SIG-M5 treated with dmso at 0.1 percent for 504 hours (cell line): ENCODE measurements at regions not wholly inside any gene's neighbourhood (a gene's known extent, or its start where the extent isn't known, plus 50 kb on each side); places are given as distances from the start of the nearest gene placed in this dataset.
A peak's percentile ranks its signal among the peaks of the same experiment; 100 is the strongest.

Source experiments
- DNase-seq: peaks from one replicate; lab custom pipeline; 2025; ENCODE audit not compliant: unreplicated experiment; lab: John Stamatoyannopoulos, UW

DNA sequence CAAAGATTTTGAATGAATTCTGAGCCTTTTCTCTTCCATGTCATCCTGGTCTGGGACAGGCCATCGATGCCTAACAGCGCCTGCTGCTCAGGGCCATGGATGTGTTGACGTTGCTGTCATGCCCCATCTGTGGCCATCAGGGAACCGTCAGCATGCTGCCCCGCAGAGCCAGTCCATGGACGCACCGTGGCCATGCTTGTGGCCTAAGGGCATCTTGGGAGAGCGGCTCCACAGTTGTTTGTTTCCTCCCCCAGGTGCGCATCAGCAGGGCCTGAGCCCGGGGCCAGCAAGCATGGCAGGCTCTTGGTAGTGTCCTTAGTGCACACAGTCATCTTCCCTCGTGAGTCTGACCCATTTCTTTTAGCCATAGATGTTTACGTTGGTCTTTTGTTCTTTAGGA lies 142.7 kb downstream of the VAPA start:
- no peak for DNase-seq

DNA sequence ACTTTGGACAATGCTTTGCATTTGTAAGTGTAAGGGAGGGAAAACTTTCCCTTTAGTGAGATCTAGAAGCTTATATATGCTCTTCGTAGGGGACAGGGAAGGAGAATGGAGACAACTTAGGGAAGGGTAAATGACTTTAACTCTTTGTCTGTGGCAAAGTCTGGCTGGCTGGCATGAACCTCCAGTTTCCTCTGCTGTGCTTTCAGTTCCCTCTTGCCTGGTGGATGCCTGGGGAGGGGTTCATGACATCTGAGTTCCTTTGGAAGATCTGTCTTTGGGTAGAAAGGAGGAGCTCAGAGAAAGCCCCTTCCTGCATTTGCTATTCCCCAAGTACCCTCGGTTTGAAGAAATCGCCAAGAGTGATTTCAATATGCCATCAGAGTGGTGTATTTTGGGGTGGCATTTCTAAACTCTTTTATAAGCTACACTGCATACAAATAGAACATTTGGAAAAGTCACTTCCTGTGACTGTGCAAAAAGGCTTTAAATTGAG lies 143.6 kb downstream of the VAPA start:
- DNase-seq: peak; percentile 85

DNA sequence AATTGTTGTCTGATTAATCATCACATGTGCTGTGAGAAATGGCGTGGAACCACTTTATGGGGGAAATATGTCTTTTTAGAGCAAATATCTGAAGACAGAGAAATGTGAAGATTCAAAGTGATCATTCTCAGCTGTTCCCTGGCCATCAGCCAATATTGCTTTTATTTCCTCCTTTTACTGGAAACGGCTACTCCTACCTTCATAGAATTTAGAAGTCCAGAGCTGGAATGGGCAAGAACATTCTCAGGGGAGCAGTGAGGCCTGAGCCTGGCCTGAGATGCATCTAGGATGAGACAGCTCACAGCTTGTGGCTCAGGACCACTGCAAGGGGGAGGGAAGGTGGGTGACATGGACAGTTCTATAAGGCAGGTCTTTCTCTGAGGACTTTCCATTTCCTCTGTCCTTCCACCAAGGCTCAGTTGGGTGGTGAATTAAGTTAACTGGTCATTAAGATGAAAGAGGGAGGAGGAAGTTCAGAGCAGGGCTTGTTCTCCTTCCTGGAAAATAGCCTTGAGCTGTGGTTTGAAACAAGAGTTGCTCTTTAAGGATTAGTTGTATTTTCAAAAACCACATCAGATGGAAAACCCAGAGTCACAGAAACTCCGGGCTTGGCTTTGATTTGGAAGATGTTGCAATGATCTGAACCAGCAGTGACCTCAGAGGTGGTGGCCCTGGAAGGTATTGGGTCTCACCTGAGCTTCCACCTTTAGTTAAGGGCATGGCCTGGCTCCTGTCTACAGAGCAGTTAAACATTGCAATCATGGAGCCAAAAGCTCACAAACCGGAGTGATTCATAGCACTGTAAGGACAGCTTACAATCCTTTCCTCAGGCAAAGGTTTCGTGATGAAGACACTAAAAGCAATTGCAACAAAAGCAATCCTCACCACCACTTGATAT lies 144.3 kb downstream of the VAPA start:
- peak; percentile 42 for DNase-seq

DNA sequence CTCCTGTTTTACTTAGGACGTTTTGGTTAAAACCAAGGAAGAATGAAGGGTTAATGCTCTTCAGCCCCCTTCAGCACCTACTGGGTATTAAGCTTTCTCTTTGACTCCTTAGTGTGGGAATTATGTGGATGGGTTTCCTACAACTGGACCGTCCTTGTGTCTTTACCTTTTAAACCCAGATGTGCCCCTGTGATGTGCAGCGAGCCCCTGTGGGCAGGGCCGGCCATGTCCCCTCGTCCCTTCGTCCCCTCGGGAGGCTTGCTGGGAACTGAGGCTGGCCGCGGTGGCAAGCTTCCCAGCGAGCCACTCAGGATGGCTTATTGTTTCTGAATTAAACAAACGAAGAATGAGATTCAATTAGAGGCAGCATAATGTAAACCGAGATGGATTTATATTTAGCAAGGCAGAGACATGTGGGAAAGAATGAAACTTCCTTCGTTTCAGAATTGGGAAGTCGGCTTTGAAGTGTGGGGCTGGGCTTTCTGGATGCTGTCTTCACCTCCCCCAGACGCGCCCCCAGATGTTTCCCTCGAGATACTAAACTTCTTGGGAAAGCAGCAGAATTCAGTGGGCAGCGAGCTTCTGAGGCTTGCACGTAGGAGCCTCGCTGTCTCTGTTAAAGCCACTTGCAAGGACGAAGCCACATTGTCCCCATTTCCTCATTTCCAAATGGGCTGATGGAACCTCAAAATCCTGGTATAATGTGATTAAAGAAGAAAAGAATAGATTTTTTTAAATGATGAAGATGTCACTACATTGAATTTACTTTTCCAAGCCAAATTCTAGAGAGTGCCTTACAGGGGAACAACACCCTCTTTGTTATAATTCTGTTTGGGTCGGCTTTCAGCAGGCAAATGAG lies 146.0 kb downstream of the VAPA start:
- DNase-seq: peak; percentile 41

DNA sequence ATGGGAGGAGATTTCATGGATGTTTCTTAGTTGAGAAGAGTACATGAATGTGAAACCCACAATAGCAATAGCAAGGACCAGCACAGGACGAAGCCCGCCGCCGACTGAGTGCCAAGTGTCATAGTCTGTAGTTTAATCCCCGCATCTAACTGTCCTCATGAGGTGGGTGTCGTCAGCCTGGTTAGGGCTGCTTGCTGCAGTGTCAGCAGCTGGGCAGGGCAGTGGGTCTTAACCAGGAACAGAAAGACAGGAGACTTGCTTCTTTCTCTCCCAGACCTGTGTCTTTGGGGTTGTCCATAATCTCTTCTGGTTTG lies 146.6 kb downstream of the VAPA start:
- DNase-seq: no peak

DNA sequence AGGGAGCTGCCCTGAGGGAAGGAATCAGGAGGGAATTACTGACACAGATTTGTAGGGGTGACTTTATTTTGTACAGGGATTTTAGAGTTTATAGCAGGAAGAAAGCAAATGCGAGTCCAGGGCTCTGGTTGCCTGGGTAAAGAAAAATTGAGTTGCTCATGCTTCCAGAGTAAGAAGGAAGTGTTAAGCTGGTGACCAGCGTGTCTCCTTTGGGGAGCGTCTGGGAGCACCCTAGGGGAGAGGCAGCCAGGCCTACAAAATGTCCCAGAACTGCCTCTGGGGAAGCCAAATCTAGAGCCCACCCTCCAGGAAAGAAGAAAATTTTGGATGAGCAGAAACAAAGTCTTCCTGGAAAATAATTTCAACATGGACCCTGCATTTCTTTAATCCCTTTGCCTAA lies 147.0 kb downstream of the VAPA start:
- DNase-seq: no peak

DNA sequence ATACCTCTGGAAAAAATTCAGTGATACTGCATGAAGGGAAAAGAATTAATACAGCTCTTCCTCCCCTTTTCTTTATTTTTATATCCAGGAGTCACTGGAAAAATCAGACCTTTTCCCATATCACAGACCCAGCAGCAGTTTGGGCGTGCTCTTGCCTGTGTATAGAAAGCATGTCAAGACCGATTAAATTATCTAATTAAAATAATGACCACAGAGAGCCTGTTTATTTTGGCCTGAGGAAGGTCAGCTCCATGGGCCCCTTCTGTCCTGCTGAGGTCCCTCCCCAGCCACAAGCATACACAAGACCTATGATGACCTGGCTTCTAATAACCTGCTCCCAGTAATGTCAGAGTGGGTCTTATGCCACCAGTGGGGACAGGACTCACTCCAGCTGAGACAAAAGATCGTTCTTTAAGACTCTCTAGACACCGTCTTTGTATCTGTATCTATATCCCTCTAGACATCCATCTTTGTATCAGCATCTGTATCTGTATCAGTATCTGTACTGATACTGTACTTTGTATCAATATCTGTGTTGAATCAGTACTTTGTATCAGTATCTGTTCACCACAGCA lies 147.8 kb downstream of the VAPA start:
- no peak for DNase-seq

DNA sequence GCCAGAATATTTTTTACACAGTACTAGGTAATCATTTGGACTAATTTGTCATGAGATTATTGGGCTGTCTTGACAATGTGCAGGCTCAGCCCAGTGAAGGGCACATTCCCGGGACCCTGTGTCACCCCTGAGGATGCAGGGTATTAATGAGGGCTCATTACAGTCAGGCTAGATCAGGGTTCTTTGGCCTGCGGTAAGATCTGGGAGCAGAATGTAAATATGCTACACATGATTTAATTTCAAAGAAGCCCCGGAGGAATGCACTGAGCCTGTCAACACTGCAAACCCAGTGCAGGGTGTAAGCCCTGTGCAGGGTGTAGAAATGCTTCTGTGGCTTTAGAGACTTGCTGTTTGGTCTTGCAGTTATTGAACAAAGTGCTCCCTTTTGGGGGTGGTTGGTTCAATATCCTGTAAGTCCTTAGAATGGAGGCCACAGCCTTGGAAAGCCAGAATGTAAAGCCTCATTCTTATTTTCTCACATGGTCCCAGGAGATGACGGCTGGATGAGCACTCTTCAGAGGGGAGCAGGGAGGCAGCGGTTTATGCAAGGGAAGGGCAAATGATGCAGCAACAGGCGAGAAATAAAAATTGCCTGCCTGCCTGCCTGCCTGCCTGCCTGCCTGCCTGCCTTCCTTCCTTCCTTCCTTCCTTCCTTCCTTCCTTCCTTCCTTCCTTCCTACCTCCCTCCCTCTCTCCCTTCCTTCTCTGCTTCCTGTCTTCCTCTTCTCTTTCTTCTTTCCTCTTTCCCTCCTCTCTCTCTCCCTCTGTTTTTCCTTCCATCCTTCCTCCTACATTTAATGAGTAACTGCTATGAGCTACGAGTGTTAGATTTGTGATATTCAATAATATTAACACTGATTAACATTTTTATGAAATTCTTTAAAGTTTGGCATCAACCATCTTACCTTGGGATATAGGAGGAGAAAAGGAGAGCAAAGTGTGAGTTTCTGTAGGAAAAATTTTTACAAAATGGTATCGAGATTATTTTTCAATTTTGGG lies 148.8 kb downstream of the VAPA start:
- DNase-seq: no peak

DNA sequence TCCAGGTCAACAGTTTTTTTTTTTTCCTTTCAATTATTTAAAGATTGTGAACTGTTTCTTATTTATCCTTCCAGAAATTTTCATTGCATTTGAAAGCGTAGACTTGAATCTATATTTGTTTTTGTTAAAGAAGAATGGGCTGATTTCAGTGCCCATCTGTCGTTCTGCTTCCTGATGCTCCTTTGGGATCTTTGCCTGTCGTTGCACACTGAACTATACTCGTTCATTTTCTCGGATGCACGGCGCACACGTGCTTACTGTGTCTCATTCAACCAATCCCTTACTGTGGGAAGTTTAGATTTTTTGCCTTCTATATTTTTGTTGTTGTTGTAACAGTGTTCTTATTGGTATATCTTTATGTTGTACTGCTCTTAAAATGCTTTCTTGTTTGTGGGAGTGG lies 149.7 kb downstream of the VAPA start:
- no peak for DNase-seq

DNA sequence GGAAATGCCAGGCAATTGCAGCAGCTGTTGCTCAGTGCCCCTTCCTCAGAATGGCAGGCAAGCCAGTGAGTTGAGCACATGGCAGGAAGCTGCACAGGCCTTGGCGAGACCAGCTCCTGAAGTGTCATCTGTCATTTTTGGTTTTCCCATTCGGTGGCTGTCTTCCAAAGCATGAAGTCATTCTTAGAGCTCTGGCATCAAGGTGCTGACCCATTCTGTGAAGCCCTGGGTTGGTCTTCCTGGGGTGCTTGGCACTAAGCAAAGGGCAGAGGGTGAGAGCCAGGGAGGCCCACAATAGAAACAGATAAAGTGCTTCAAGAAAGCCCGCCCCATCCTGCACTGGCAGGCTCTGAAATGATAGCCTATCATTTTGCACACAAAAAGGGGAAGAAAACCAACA lies 150.5 kb downstream of the VAPA start:
- no peak for DNase-seq

DNA sequence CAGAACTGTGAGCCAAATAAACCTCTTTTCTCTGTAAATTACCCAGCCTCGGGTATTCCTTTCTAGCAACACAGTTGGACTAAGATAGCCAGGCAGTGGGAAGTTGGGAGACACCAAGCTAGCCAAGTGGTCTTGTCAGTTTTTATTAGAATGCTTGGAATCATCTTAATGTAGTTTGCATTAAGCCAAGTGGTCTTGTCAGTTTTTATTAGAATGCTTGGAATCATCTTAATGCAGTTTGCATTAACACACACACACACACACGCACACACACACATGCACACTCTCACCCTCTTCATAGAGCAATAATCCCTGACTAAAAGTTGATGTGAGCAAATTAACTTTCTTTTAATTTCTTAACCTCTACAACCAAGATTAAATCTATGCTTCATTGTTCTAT lies 151.5 kb downstream of the VAPA start:
- DNase-seq: no peak

DNA sequence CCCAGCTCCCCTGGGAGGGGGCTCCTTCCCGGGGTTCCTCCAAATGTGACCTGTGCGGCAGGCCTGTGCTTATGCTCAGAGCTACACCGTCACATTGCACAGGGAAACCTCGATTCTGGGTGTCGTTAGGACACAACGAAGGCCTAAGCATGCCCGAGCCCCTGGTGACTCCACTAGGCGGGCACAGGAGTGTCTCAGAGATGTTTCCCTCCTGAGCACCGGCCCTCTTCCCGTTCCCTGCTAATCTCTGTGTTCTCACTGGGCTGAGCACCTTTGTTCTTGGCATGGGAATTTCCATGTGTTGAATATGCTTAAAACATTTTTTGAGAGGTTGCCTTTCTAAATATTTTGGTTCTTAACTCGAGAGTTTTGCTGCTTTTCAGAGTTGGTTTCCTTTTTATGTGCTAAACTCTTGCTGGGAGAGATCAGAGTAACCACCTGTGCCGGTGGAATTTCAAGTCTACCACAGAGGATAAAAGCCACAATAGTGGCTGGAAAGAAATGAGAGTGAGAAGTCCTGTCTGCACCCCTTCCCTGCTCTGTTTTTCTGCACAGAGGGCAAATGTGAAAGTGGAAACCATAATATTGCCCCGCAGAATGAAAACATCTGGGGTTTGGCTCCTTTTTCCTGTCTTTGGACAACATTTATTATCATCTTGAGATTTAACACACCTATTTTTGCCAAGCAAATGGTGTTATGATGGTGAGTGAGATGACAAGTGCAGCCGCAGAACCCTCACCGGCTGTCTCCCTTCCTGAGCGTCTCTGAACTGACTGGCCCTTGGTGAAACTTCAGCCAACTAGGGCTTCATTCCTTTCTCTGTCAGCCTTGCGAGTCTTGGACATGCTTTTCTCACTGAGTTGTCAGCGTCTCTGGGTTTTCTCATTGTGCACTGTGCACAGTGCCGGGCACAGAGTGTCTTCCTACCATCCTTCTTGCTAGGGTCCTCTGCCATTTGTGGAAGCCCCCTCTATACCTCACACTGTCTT lies 154.1 kb downstream of the VAPA start:
- no peak for DNase-seq

DNA sequence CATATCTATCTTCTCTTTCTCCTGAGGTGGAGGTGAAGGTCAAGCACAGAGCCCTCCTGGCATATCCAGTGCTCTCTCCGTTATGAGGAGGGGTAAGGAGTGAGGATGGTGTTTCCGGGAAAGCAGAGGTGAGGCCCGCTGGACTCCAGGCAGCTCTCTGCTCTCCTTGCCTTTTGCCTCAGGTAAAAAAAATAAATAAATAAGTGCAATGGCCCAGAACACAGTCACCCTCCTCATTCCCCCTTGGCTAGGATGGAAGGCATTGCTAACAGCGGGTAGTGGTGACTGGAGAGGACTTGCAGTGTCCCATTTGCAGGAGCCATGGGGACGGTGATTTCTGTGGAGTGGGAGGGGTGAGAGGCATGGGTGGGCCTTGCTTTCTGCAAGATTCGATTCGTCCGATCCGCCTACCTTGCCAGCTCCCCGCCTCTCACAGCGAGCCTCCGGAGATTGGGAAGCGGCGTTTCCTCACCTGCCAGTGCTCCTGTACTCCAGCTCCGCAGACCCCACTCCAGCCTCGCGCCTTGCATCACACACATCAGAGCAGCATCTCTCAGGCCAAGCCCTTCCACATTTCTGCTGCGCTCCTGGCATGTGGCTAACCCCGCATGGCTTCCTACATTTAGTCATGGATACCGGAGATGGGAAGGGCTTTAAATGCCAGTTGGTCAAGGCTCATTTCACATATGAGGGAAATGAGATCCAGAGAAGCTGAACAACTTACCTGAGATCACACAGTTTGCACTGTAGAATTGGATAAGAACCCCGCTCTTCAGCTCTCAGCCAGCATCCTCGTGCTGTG lies 155.2 kb downstream of the VAPA start:
- no peak for DNase-seq

DNA sequence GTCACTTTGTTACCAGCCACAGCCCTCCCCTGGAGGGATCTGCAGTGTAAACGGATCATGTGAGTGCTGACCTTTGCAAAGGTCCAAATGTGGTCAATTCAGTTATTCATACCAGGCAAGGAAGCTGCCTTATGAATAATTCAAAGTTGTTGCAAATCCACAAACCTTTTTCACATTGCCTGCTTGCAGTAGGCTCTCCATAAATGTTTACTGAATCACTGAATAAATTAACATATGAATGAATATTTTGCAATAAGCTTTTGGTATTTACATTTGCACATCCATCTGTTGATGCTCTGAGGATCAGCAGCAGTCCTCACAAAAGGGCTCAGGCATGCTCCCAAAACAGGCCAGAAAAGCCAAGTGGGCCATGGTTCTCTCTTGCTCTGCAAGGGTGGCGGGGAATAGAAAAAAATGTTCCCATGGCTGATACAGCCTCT lies 156.8 kb downstream of the VAPA start:
- DNase-seq: no peak

DNA sequence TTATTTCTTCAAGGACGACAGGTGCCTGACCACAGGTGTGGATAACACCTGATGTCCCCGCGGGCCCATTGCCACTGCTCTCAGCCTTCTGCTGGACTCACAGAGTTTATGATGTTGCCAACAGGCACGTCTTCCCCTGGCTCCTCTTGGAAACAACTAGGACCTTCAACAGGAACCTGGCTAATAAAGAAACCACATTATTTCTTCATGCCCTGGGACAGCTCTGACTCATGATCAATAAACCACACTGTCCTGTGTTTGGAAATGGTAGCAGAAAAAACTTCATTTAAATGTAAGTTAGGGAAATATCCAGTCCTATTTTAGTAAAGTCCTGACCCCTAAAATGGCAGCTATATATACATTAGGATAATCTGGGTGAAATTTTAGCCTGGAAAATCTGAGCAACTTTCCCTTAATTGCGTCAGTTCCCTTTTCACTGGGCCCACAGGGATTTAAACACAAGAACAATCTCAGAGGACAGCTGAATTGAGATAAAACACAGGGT lies 158.9 kb downstream of the VAPA start:
- peak; percentile 87 for DNase-seq

DNA sequence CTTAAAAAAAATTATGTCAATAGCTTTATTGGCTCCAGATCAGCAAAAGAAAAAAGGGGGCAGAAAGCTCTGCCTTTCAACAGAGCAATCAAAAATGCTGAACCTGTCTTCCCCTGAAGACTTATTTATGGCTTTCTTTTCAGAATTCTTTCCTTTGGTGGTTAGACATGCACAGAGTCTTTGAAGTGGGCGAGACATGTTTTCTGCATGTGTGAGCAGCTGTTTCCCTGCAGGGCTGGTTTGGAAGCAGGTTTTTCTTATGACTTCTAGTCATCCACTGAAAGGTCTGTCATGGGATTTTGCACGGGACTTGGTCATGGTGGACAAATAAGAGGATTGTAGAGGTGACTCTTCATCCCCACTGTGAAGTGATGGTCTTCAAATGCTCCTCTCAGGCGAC lies 160.3 kb downstream of the VAPA start:
- DNase-seq: no peak

DNA sequence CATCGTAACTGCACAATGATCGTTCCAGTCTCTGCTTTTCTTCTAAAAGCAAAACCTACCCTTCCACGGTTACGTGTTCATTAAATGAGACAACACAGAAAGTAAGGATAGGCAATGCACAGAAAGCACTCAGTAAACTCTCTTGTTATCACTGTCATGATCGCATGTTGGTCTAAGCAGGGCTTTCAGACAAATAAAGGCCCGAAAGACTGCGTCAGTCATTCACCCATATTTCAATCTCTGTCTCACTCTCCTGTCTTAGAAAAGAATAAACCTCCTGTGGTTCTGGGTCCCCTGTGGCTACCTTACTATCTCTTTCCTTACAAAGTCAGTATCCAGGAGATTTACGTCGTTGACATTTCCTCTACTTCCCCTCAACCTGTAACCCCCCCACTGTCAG lies 160.9 kb downstream of the VAPA start:
- DNase-seq: no peak

DNA sequence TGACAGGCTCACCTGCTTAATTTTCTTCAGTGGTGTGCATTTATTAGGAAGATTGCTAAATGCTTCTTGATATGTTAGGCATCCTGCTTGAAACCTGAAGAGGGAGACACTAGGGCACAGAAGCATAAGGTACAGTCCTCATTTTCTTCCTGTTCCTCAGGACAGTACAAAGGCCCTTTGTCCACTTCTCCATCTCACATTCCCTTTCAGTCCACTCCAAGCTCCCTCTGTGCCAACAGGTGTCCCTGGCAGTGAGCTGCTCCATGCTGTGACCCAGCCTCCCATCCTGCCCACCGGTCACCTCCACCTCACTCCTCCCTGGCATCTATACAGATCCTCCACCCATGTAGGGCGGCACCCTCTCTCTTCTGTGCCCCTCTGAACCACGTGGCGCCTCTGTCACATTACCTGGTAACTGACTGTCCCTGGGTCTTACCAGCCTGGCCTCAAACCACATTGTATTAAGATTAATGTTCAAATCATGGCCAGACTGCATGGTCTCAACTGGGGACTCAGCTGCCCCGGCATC lies 162.8 kb downstream of the VAPA start:
- DNase-seq: no peak
